CD4-positive, alpha-beta T cell treated with Interferon gamma for 1 hour (primary cell): ENCODE measurements at regions not wholly inside any gene's neighbourhood (a gene's known extent, or its start where the extent isn't known, plus 50 kb on each side); places are given as distances from the start of the nearest gene placed in this dataset.
A peak's percentile ranks its signal among the peaks of the same experiment; 100 is the strongest.

Source experiments
- DNase-seq: peaks from one replicate; pipeline ENCODE4 v3.0.0-alpha.2; 2020

- peak; percentile 7 for DNase-seq
Observed at GRCh38 chr3:159804726-159805410, 183.8 kb upstream of the IL12A start.

DNA sequence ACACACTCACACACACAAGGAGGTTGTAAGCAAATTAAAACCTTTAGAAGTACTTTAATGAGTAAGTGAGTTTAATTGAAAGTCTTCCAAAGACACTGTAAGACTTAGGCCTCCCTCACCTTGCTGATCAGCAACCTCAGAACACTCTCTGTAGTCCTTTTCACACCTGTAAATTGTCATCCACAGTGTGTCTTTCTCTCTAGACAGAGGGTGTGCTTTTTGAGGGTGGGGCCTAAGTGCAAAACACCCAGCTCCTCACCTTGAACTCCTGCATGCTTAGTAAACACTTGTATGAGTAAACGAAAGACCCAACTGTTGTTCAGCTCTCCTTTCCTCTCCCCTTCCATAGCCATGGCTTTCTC lies 183.2 kb upstream of the IL12A start:
- no peak for DNase-seq

- no peak for DNase-seq
Observed at GRCh38 chr3:159806412-159806811, 182.2 kb upstream of the IL12A start.

DNA sequence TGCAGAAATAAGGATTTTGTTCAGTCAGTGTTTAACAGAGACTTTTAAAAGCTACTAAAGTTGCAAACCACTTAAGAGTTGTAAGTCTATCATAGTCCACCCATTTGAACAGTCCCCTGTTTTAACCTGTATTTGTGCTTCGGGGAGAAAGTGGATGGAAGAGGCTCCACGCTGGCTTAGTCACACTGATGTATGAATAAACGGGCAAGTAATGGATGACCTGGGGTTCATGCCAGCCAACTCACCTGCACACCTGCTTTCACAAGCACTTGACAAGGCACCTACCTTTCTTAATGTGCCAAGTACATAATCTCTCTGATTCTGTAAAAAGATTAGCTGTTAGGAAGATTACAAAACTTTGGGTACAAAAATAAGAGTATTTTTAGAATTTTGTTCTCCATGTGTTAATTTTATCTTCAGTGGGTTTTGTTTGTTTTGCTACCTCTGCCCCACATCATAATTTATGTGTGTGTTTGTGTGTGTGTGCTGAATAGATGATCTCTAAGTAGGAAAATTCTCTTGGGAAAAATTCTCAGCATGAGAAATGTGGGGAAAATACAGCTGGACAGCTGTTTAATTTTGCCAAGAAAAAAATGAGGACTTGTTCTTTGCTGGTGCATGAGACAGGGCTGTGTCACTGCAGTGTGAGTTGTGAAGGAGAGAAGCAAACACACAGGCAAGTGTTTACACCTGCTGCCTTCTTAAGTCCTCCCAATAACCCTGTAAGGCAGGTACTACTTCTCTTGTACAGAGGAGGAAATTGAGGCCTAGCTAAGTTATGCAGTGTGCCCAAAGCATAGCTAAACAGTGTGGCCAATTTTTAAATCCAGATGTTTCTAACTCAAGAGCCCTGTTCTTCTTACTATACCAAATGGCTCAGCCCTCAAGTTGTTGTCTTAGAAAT lies 181.2 kb upstream of the IL12A start:
- DNase-seq = no peak

GRCh38 chr3:159813822-159814531 lies 174.7 kb upstream of the IL12A start:
- no peak for DNase-seq

GRCh38 chr3:159816512-159816911 lies 172.1 kb upstream of the IL12A start:
- no peak for DNase-seq

GRCh38 chr3:159817126-159817525 lies 171.5 kb upstream of the IL12A start:
- no peak for DNase-seq

GRCh38 chr3:159817571-159817970 lies 171.1 kb upstream of the IL12A start:
- no peak for DNase-seq

- no peak for DNase-seq
Observed at GRCh38 chr3:159818399-159818798, 170.2 kb upstream of the IL12A start.

DNA sequence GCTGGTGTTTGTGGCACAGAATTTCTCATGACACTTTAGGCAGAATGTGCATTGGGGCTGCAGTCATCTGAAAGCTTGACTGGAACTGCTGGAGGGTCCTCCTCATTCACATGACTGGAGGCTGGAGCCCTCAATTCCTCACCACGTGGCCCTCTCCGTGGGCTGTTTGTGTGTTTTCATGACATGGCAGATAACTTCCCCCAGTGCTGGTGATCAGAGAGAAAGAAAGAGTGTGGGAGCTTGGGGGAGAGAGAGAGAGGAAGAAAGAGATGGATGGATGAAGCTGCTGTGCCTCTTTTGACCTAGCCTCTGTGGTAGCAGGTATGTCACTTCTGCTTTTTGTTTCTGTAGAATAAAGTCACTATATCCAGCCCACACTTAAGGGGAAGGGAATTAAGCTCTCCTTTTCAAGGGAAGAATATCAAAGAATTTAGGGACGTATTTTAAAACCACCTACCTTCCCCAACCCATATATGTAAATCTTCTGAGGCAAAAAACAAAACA lies 169.6 kb upstream of the IL12A start:
- no peak for DNase-seq

DNA sequence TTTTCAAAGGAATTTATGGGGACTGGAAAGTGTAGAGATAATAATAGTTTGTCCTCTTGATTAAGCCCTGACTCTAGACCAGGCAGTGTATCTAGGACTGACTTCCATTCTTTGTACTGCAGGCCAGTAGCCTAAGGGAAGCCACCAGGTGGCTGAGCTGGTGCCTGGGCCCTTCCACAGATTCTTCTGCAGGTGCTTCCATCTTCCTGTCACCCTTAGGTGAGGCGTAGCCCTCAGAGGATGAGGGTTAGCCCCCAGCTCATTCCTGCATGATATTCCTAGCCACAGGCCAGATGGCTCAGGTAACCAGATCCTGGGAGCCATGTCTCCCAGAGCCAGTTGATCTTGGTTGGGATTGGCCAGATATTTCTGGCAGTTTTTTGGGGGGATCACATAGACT lies 169.0 kb upstream of the IL12A start:
- no peak for DNase-seq

GRCh38 chr3:159821110-159821509 lies 167.5 kb upstream of the IL12A start:
- no peak for DNase-seq

DNA sequence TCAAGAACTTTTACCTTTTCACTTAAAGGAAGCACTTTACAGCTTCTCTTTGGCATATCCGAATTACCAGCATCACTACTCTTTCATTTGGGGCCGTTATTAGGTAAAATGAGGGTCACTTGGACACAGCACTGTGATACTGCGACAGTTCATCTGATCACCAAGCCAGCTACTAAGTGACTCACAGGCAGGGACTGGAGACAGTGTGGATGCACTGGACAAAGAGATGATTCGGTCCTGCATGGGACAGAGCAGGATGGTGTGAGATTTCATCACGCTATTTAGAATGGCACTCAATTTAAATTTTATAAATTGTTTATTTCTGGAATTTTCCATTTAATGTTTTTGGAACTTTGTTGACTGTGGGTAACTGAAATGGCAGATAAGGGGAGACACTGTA lies 166.9 kb upstream of the IL12A start:
- DNase-seq = no peak

- DNase-seq = no peak
Observed at GRCh38 chr3:159823780-159824179, 164.9 kb upstream of the IL12A start.

DNA sequence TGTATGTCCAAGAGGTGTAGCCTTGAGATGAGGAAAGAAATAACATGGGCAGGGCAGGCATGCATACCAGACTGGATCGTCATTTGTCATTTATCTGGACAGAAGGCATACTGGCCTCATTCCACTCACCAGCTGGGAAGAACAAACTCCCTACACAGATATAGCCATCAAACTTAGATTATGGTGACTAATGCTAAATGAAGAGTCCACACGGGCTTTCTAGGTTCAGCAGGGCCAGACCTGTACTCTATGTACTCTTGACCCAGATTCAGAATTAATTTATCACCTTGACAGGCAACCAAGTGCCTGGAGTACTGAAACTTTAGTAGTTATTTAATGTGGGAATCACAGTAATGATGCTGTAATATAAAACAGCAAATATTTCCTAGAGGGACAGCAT lies 164.3 kb upstream of the IL12A start:
- DNase-seq = no peak

DNA sequence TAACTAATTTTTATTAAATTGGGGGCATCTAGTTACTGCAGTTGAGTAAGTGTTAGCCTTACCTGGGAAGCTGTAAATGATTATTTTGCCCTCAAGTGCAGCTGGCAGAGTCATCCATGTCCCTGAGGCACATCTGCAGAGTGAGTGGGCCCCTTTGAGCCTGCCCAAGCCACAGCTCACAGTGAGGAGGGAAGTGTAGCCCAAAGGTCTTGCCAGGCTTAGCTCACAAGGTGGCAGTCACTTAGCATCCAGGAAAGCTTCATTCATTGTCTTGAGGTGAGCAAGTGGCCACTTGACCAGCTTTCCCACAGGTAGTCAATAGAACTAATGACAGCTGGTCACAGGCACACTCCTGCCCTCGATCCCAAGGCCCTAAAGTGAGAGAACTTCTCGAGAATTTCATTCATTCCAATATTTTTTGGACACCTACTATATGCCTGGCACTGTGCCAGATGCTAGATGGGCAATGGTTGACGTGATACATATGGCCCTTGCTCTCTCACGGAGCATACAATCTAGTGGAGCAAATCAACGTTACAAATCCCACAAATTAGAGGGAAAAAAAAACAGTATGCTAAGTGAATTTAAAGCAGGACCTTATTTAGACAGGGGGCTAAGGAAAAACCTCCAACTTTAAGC lies 163.3 kb upstream of the IL12A start:
- no peak for DNase-seq

DNA sequence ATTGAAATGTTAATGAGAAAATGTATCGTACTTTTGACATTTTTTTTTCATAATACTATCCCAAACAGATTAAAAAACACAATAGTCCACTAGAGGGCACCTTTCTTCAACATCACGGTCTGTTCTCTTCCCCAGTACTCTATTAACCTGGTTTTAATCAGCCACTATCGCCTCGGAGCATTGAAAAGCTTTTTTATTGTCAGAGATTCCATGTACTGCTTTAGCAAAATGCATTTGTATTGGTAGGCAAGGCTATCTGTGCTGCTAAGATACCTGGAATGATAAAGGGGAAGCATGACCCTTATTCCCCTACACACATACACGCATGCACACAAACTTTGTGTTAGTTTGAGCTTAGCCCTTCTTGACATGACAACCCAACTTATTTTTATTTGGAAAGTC lies 160.1 kb upstream of the IL12A start:
- no peak for DNase-seq

DNA sequence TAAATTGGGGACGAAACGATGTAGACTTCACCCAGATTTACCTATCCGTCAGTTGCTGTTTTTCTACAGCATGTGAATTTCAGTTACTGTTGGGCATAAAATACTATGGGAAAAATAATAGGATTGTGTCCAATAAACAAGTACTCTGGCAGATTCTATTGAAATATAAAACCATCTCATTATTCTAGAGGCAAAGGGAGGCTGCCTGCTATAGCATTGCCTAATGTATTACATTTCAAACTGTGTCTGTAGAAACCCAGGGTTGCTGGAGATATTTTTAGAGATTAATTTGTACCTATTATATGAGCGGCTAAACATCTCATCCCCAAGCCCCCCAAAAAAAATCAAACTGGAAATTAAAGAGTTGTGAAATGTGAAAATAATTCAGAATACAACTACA lies 159.6 kb upstream of the IL12A start:
- no peak for DNase-seq

- no peak for DNase-seq
Observed at GRCh38 chr3:159829539-159830227, 159.0 kb upstream of the IL12A start.

- no peak for DNase-seq
Observed at GRCh38 chr3:159830523-159831154, 158.0 kb upstream of the IL12A start.

- no peak for DNase-seq
Observed at GRCh38 chr3:159831466-159831865, 157.2 kb upstream of the IL12A start.

DNA sequence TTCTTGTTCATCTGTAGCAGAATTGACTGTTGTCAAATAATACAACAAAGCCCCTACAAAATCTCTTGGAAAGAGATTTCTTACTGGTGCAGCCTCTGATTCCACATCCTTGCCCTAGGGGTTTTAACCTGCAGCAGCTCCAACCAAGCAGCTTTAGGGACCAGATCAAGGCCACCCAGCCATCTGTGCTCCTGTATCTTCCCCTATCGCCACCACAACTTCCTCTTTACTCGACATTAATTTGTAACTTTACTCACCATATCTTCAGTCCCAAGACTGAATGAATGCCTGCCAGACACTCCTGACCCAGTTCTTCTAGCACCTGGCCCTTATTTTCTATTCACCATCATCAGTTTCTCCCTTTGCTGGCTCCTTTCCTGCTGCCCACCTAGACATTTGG lies 156.6 kb upstream of the IL12A start:
- no peak for DNase-seq
